ENCODE measurements at regions not wholly inside any gene's neighbourhood (a gene's known extent, or its start where the extent isn't known, plus 50 kb on each side); places are given as distances from the start of the nearest gene placed in this dataset.

- CTCF ChIA-PET: no interaction called here
- TF ChIP-seq, protein P1, sequence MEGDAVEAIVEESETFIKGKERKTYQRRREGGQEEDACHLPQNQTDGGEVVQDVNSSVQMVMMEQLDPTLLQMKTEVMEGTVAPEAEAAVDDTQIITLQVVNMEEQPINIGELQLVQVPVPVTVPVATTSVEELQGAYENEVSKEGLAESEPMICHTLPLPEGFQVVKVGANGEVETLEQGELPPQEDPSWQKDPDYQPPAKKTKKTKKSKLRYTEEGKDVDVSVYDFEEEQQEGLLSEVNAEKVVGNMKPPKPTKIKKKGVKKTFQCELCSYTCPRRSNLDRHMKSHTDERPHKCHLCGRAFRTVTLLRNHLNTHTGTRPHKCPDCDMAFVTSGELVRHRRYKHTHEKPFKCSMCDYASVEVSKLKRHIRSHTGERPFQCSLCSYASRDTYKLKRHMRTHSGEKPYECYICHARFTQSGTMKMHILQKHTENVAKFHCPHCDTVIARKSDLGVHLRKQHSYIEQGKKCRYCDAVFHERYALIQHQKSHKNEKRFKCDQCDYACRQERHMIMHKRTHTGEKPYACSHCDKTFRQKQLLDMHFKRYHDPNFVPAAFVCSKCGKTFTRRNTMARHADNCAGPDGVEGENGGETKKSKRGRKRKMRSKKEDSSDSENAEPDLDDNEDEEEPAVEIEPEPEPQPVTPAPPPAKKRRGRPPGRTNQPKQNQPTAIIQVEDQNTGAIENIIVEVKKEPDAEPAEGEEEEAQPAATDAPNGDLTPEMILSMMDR (IDR thresholded peaks at IDR 0.05; ENCODE audit: insufficient read depth, low read depth, low read length): no peak
- DNase-seq (ENCODE audit: low read depth): no peak
- H3K27me3 ChIP-seq (ENCODE audit: control insufficient read depth, insufficient read depth, low read length): no peaks in the 10 kb centered on the region
- H3K36me3 ChIP-seq (ENCODE audit: control insufficient read depth, insufficient read depth, low read length): no peaks in the 10 kb centered on the region
- POLR2A ChIA-PET: no interaction called here
- H3K4me3 ChIP-seq (ENCODE audit: low read depth, low read length): no peak overlapping the region
Observed at GRCh38 chr16:79821911-79822310, 221.4 kb upstream of the MAF start.

DNA sequence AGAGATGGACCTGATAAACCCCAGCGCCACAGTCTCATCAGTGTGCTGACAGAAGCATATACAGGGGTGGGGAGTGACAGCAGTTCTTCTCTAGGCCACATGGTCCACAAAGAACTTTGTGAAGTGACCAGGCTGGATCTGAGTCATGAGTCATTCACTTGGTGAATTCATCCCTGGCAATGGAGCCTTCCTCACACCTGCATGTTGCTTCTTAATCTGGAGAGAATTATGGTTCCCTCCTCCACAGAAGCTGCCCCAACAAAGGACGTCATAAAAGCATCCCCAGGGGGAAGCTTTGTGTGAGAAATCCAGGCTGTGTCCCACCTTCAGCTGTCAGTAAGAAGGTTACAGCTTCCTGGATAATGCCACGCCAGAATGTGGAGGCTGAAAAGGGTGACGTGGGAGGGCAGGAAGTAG is 215.6 kb upstream of the MAF start:
- POLR2A ChIA-PET: no interaction called here
- Histone ChIP-seq H3K4me3 (ENCODE audit: low read depth, low read length) (no peak overlapping the region), H3K36me3 (ENCODE audit: control insufficient read depth, insufficient read depth, low read length) (no peaks in the 10 kb centered on the region), H3K27me3 (ENCODE audit: control insufficient read depth, insufficient read depth, low read length) (no peaks in the 10 kb centered on the region)
- no peak for DNase-seq (ENCODE audit: low read depth)
- CTCF ChIA-PET: no interaction called here
- TF ChIP-seq, protein P1 (IDR thresholded peaks at IDR 0.05; ENCODE audit: insufficient read depth, low read depth, low read length): no peak

DNA sequence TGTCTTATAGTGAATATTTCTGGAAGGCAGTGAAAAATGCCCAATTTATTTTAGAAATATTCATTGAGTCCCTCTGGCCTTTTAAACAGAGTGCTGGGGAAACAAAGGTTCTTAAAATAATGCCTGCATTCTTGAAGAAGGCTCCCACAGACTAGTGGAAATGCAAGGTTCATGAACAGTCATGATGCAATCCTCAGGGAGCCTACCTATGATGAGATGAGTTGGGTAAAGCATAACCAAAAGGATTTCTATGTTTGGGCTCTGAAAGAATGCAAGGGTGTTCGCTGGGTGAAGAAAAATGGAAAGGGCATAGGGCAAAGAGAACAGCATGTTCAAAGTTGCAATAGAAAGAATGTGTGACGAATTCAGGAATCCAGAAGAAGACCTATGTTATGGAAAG is 214.5 kb upstream of the MAF start:
- ChIA-PET CTCF (interaction anchor here (0.7 kb wide), 1 partner anchor 12 kb away, joined by 3 read pairs; no protein-coding TSS in a partner anchor), POLR2A (no interaction called here)
- DNase-seq (ENCODE audit: low read depth): no peak
- Histone ChIP-seq H3K27me3 (ENCODE audit: control insufficient read depth, insufficient read depth, low read length) (no peaks in the 10 kb centered on the region), H3K36me3 (ENCODE audit: control insufficient read depth, insufficient read depth, low read length) (no peaks in the 10 kb centered on the region), H3K4me3 (ENCODE audit: low read depth, low read length) (no peak overlapping the region)
- TF ChIP-seq, protein P1 (IDR thresholded peaks at IDR 0.05; ENCODE audit: insufficient read depth, low read depth, low read length): no peak

DNA sequence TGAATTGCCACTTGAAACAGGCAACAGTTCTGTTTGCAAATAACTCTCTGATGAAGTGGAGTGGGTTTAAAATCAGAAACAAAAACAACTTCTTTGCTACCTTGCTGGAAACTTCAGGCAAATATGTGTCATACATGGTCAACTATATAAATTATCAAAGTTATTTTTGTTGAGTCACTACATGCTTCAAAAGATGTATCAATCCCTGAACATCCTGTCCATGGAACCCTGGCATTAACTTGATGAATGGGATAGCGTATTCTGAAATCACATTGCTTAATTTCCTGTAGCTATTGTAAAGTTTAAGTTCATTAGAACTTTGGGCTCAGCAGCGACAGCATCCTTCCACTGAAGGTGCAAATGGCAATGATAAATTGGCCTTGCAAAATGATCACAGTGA is 213.6 kb upstream of the MAF start:
- ChIA-PET CTCF (no interaction called here), POLR2A (no interaction called here)
- Histone ChIP-seq H3K4me3 (ENCODE audit: low read depth, low read length) (no peak overlapping the region), H3K36me3 (ENCODE audit: control insufficient read depth, insufficient read depth, low read length) (no peaks in the 10 kb centered on the region), H3K27me3 (ENCODE audit: control insufficient read depth, insufficient read depth, low read length) (no peaks in the 10 kb centered on the region)
- DNase-seq (ENCODE audit: low read depth): no peak
- TF ChIP-seq, protein P1 (IDR thresholded peaks at IDR 0.05; ENCODE audit: insufficient read depth, low read depth, low read length): no peak

DNA sequence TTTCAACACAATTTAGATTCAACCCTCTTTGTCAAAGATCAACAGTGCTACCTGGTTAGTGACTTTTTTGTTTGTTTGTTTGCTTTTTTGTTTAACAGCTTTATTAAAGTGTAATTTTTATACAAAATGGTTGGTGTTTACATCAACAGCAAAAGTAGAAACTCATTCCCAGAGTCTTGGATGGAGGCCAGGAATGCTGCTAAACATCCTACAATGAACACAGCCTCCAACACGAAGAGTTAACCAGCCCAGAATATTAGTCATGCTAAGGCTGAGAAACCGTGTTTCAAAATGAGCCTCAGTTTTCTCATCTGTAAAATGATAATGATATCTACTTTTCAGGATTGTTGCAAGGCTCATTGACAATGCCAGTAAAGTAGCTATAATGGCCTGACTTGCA is 211.0 kb upstream of the MAF start:
- no peaks in the 10 kb centered on the region for H3K27me3 ChIP-seq (ENCODE audit: control insufficient read depth, insufficient read depth, low read length)
- DNase-seq (ENCODE audit: low read depth): no peak
- CTCF ChIA-PET: interaction anchor here (1.0 kb wide), 1 partner anchor 14 kb away, joined by 3 read pairs; no protein-coding TSS in a partner anchor
- POLR2A ChIA-PET: no interaction called here
- H3K36me3 ChIP-seq (ENCODE audit: control insufficient read depth, insufficient read depth, low read length): no peaks in the 10 kb centered on the region
- H3K4me3 ChIP-seq (ENCODE audit: low read depth, low read length): no peak overlapping the region
- TF ChIP-seq, protein P1 (IDR thresholded peaks at IDR 0.05; ENCODE audit: insufficient read depth, low read depth, low read length): no peak

Measured in BJ (cell line).